Liver (tissue), 8 donors: ENCODE measurements at regions not wholly inside any gene's neighbourhood (a gene's known extent, or its start where the extent isn't known, plus 50 kb on each side); places are given as distances from the start of the nearest gene placed in this dataset.

ENCODE experiments used
- DNase-seq: peaks from one replicate; pipeline ENCODE4 v3.0.0-alpha.2; 2017; ENCODE audit warnings: low spot score
- H3K27ac ChIP-seq, 2 donors: one replicate each; pipeline ENCODE4 v1.7.0; 2013; ENCODE audit warnings: inconsistent platforms in 2 of 2, low read length in 2 of 2, control low read depth in 1 of 2, low read depth in 1 of 2, mild to moderate bottlenecking in 1 of 2
- H3K27me3 ChIP-seq, 4 donors: one replicate each; pipeline versions ENCODE4 v1.6.1 to v1.7.0; 2013; ENCODE audit warnings: low read length in 3 of 4, inconsistent platforms in 1 of 4, mild to moderate bottlenecking in 1 of 4, moderate library complexity in 1 of 4; ENCODE audit not compliant: control insufficient read depth in 4 of 4, insufficient read depth in 4 of 4
- H3K36me3 ChIP-seq, 4 donors: one replicate each; pipeline versions ENCODE4 v1.6.1 to v1.7.0; 2013; ENCODE audit warnings: low read length in 3 of 4, mild to moderate bottlenecking in 3 of 4, low read depth in 1 of 4, moderate library complexity in 1 of 4; ENCODE audit not compliant: control insufficient read depth in 4 of 4, insufficient read depth in 3 of 4
- H3K4me1 ChIP-seq, 4 donors: one replicate each; pipeline versions ENCODE4 v1.6.1 to v1.7.0; 2013; ENCODE audit warnings: low read length in 3 of 4, mild to moderate bottlenecking in 3 of 4, moderate library complexity in 1 of 4; ENCODE audit not compliant: control insufficient read depth in 4 of 4, insufficient read depth in 4 of 4
- H3K4me3 ChIP-seq, 3 donors: one replicate each; pipeline versions ENCODE4 v1.6.1 to v1.7.0; 2013; ENCODE audit warnings: low read length in 3 of 3, control low read depth in 1 of 3, low read depth in 1 of 3, mild to moderate bottlenecking in 1 of 3
- H3K9ac ChIP-seq, 2 donors: one replicate each; pipeline ENCODE4 v1.7.0; 2013; ENCODE audit warnings: low read length in 2 of 2, mild to moderate bottlenecking in 2 of 2, moderate library complexity in 2 of 2, control low read depth in 1 of 2, low read depth in 1 of 2
- H3K9me3 ChIP-seq, 4 donors: one replicate each; pipeline versions ENCODE4 v1.6.1 to v1.7.0; 2013; ENCODE audit warnings: low read length in 3 of 4; ENCODE audit not compliant: control insufficient read depth in 4 of 4
- ATF3 ChIP-seq: IDR thresholded peaks from 2 replicates; pipeline ENCODE4 v1.6.1; 2016; ENCODE audit warnings: antibody characterized with exemption
- CTCF ChIP-seq: fragments of 150-350 bp; IDR thresholded peaks from 2 replicates; pipeline ENCODE4 v1.5.1; 2017; ENCODE audit warnings: improper control_type of control experiment, low read depth, low read length; ENCODE audit not compliant: missing input control
- EGR1 ChIP-seq, 2 donors: IDR thresholded peaks; 2 replicates each; pipeline ENCODE4 v1.6.1; 2016 to 2018; ENCODE audit warnings: antibody characterized with exemption in 2 of 2, low read depth in 2 of 2
- FOXA1 ChIP-seq: IDR thresholded peaks from 2 replicates; pipeline ENCODE4 v1.6.1; 2016; ENCODE audit warnings: antibody characterized with exemption
- FOXA2 ChIP-seq: IDR thresholded peaks from 2 replicates; pipeline ENCODE4 v1.6.1; 2016; ENCODE audit warnings: antibody characterized with exemption
- GABPA ChIP-seq, 2 donors: IDR thresholded peaks in 1 of 2; conservative IDR thresholded peaks in 1 of 2; 2 replicates each; pipeline ENCODE4 v1.6.1; 2016; ENCODE audit warnings: antibody characterized with exemption in 2 of 2, mild to moderate bottlenecking in 1 of 2, moderate library complexity in 1 of 2
- HNF4A ChIP-seq, 2 donors: conservative IDR thresholded peaks; 2 replicates each; pipeline ENCODE4 v1.6.1; 2016; ENCODE audit warnings: antibody characterized with exemption in 2 of 2, mild to moderate bottlenecking in 2 of 2
- HNF4G ChIP-seq: IDR thresholded peaks from 2 replicates; pipeline ENCODE4 v1.6.1; 2016; ENCODE audit warnings: antibody characterized with exemption
- JUND ChIP-seq, 2 donors: IDR thresholded peaks; 2 replicates each; pipeline ENCODE4 v1.6.1; 2016; ENCODE audit warnings: antibody characterized with exemption in 2 of 2
- MAX ChIP-seq: IDR thresholded peaks from 2 replicates; pipeline ENCODE4 v1.6.1; 2016; ENCODE audit warnings: antibody characterized with exemption
- NR2F2 ChIP-seq: IDR thresholded peaks from 2 replicates; pipeline ENCODE4 v1.6.1; 2016; ENCODE audit warnings: antibody characterized with exemption
- RAD21 ChIP-seq, 2 donors: IDR thresholded peaks; 2 replicates each; pipeline ENCODE4 v1.6.1; 2016; ENCODE audit warnings: antibody characterized with exemption in 2 of 2, mild to moderate bottlenecking in 2 of 2
- RXRA ChIP-seq, 2 donors: IDR thresholded peaks; 2 replicates each; pipeline ENCODE4 v1.6.1; 2017 to 2018; ENCODE audit warnings: antibody characterized with exemption in 2 of 2, mild to moderate bottlenecking in 1 of 2
- SP1 ChIP-seq: IDR thresholded peaks from 2 replicates; pipeline ENCODE4 v1.6.1; 2018; ENCODE audit warnings: antibody characterized with exemption, mild to moderate bottlenecking
- TAF1 ChIP-seq: conservative IDR thresholded peaks from 2 replicates; pipeline ENCODE4 v1.6.1; 2016; ENCODE audit warnings: antibody characterized with exemption, mild to moderate bottlenecking
- YY1 ChIP-seq: IDR thresholded peaks from 2 replicates; pipeline ENCODE4 v1.6.1; 2016; ENCODE audit warnings: antibody characterized with exemption, mild to moderate bottlenecking
- WGBS: extraction: QIAGEN DNeasy Blood & Tissue Kit; methylation state at CpG from one replicate; pipeline ENCODE4 v1.1.7; 2013; 5-methylcytosine and 5-hydroxymethylcytosine counted together
- TF ChIP-seq, protein P1 (sequence below): IDR thresholded peaks from 2 replicates; pipeline ENCODE4 v1.6.1; 2016; ENCODE audit warnings: antibody characterized with exemption
- TF ChIP-seq, protein P2 (sequence below): IDR thresholded peaks from 2 replicates; pipeline ENCODE4 v1.6.1; 2016; ENCODE audit warnings: antibody characterized with exemption, mild to moderate bottlenecking
- donor health status: healthy.
- donor health status: healthy.
- donor health status: healthy.
- donor health status: healthy.
- donor health status: healthy.

GRCh38 chr16:76875898-76876297 is 315.1 kb upstream of the MON1B start:
- Histone ChIP-seq H3K27ac (no peak overlapping the region), H3K36me3 (no peaks in the 10 kb centered on the region), H3K4me1 (peaks cover 0 to 14% (median 10%) of the 10 kb centered on the region in 4 donors), H3K27me3 (no peaks in the 10 kb centered on the region), H3K9me3 (no peaks in the 10 kb centered on the region), H3K4me3 (no peak overlapping the region), H3K9ac (no peak overlapping the region)
- 46% methylated on average over 1 of the region's 1 CpG for WGBS
- DNase-seq = no peak
- TF ChIP-seq RXRA (IDR thresholded peaks at IDR 0.05) (no peak), GABPA (IDR thresholded peaks at IDR 0.05 in 1 of 2, conservative IDR thresholded peaks at IDR 0.05 in 1 of 2) (no peak), EGR1 (IDR thresholded peaks at IDR 0.05; ENCODE audit: low read depth in 2 of 2) (no peak), MAX (no peak), ATF3 (no peak), YY1 (no peak), HNF4G (no peak), FOXA2 (no peak), FOXA1 (no peak), HNF4A (conservative IDR thresholded peaks at IDR 0.05) (no peak), CTCF (no peak), JUND (IDR thresholded peaks at IDR 0.05) (no peak), NR2F2 (no peak), RAD21 (IDR thresholded peaks at IDR 0.05) (no peak), SP1 (no peak), TAF1 (no peak)
- TF ChIP-seq, protein P1, sequence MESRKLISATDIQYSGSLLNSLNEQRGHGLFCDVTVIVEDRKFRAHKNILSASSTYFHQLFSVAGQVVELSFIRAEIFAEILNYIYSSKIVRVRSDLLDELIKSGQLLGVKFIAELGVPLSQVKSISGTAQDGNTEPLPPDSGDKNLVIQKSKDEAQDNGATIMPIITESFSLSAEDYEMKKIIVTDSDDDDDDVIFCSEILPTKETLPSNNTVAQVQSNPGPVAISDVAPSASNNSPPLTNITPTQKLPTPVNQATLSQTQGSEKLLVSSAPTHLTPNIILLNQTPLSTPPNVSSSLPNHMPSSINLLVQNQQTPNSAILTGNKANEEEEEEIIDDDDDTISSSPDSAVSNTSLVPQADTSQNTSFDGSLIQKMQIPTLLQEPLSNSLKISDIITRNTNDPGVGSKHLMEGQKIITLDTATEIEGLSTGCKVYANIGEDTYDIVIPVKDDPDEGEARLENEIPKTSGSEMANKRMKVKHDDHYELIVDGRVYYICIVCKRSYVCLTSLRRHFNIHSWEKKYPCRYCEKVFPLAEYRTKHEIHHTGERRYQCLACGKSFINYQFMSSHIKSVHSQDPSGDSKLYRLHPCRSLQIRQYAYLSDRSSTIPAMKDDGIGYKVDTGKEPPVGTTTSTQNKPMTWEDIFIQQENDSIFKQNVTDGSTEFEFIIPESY = no peak
- TF ChIP-seq, protein P2, sequence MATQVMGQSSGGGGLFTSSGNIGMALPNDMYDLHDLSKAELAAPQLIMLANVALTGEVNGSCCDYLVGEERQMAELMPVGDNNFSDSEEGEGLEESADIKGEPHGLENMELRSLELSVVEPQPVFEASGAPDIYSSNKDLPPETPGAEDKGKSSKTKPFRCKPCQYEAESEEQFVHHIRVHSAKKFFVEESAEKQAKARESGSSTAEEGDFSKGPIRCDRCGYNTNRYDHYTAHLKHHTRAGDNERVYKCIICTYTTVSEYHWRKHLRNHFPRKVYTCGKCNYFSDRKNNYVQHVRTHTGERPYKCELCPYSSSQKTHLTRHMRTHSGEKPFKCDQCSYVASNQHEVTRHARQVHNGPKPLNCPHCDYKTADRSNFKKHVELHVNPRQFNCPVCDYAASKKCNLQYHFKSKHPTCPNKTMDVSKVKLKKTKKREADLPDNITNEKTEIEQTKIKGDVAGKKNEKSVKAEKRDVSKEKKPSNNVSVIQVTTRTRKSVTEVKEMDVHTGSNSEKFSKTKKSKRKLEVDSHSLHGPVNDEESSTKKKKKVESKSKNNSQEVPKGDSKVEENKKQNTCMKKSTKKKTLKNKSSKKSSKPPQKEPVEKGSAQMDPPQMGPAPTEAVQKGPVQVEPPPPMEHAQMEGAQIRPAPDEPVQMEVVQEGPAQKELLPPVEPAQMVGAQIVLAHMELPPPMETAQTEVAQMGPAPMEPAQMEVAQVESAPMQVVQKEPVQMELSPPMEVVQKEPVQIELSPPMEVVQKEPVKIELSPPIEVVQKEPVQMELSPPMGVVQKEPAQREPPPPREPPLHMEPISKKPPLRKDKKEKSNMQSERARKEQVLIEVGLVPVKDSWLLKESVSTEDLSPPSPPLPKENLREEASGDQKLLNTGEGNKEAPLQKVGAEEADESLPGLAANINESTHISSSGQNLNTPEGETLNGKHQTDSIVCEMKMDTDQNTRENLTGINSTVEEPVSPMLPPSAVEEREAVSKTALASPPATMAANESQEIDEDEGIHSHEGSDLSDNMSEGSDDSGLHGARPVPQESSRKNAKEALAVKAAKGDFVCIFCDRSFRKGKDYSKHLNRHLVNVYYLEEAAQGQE = no peak
